Effector memory CD8-positive, alpha-beta T cell (primary cell): ENCODE measurements at regions not wholly inside any gene's neighbourhood (a gene's known extent, or its start where the extent isn't known, plus 50 kb on each side); places are given as distances from the start of the nearest gene placed in this dataset.
"Not testable (repeated sequence)": the region's sequence is repeated elsewhere in the genome, so short reads cannot be mapped to it uniquely, and the experiment has no call there.

ENCODE experiments used
- ATAC-seq: fragments of 150-1000 bp; cut with Tn5 transposase; replicated peaks from 2 replicates; pipeline ENCODE4 v1.10.0; 2021; ENCODE audit warnings: mild to moderate bottlenecking, moderate library complexity
- DNase-seq, 3 experiments: peaks; one replicate each; pipeline ENCODE4 v3.0.0; 2021
- H3K27ac Mint-ChIP-seq, 2 donors: one replicate each; pipeline ENCODE4 v1.8.0; 2022; ENCODE audit warnings: mild to moderate bottlenecking in 2 of 2, mixed read lengths in 2 of 2, moderate library complexity in 2 of 2
- H3K27me3 Mint-ChIP-seq, 2 donors: one replicate each; pipeline ENCODE4 v1.8.0; 2022; ENCODE audit warnings: mixed read lengths in 2 of 2
- H3K36me3 Mint-ChIP-seq: one replicate; pipeline ENCODE4 v1.8.0; 2022; ENCODE audit warnings: mild to moderate bottlenecking, moderate library complexity, mixed read lengths; ENCODE audit not compliant: insufficient read depth
- H3K4me1 Mint-ChIP-seq, 2 donors: one replicate each; pipeline ENCODE4 v1.8.0; 2022; ENCODE audit warnings: low read depth in 2 of 2, mixed read lengths in 2 of 2
- H3K4me3 Mint-ChIP-seq, 2 donors: one replicate each; pipeline ENCODE4 v1.8.0; 2022; ENCODE audit warnings: mild to moderate bottlenecking in 2 of 2, mixed read lengths in 2 of 2, moderate library complexity in 2 of 2
- H3K9me3 Mint-ChIP-seq, 2 donors: one replicate each; pipeline ENCODE4 v1.8.0; 2022; ENCODE audit warnings: mixed read lengths in 2 of 2

- DNase-seq, result no peak
- H3K4me1 Mint-ChIP-seq, result no peaks in the 10 kb centered on the region
These were observed 322.1 kb downstream of the CBLL2 start for GRCh38 chrX:22594766-22595165.

GRCh38 chrX:22603060-22603459 lies 330.3 kb downstream of the CBLL2 start:
- DNase-seq (no peak), ATAC-seq (no peak)
- H3K9me3 Mint-ChIP-seq, result no peaks in the 10 kb centered on the region
- H3K4me3 Mint-ChIP-seq, result no peak overlapping the region
- no peaks in the 10 kb centered on the region for H3K27me3 Mint-ChIP-seq
- H3K36me3 Mint-ChIP-seq, result peaks cover 4% of the 10 kb centered on the region
- H3K27ac Mint-ChIP-seq, result no peak overlapping the region
- no peaks in the 10 kb centered on the region for H3K4me1 Mint-ChIP-seq

More at GRCh38 chrX:22594766-22595165, 322.1 kb downstream of the CBLL2 start:
- no peak overlapping the region for H3K27ac Mint-ChIP-seq
- no peaks in the 10 kb centered on the region for H3K27me3 Mint-ChIP-seq
- H3K4me3 Mint-ChIP-seq, result no peak overlapping the region
- no peak for ATAC-seq
- H3K9me3 Mint-ChIP-seq, result peaks cover 0 to 2% of the 10 kb centered on the region in 2 donors
- no peaks in the 10 kb centered on the region for H3K36me3 Mint-ChIP-seq

GRCh38 chrX:22609452-22609851 lies 336.7 kb downstream of the CBLL2 start:
- not testable (repeated sequence) for H3K9me3 Mint-ChIP-seq

GRCh38 chrX:22616867-22617266 lies 344.2 kb downstream of the CBLL2 start:
- ATAC-seq (no peak), DNase-seq (no peak)
- H3K27ac Mint-ChIP-seq, result no peak overlapping the region
- no peaks in the 10 kb centered on the region for H3K36me3 Mint-ChIP-seq
- H3K9me3 Mint-ChIP-seq, result no peaks in the 10 kb centered on the region
- no peaks in the 10 kb centered on the region for H3K27me3 Mint-ChIP-seq
- H3K4me3 Mint-ChIP-seq, result no peak overlapping the region
- H3K4me1 Mint-ChIP-seq, result no peaks in the 10 kb centered on the region

More at GRCh38 chrX:22609452-22609851, 336.7 kb downstream of the CBLL2 start:
- H3K27me3 Mint-ChIP-seq, H3K4me1 Mint-ChIP-seq, ATAC-seq, H3K36me3 Mint-ChIP-seq, H3K4me3 Mint-ChIP-seq, DNase-seq, H3K27ac Mint-ChIP-seq: not testable (repeated sequence)

- Mint-ChIP-seq H3K4me1 (no peaks in the 10 kb centered on the region), H3K27me3 (no peaks in the 10 kb centered on the region), H3K4me3 (no peak overlapping the region), H3K27ac (no peak overlapping the region), H3K36me3 (no peaks in the 10 kb centered on the region), H3K9me3 (no peaks in the 10 kb centered on the region)
- no peak for ATAC-seq
- no peak for DNase-seq
These were observed 354.9 kb downstream of the CBLL2 start for GRCh38 chrX:22627576-22627975.

- H3K4me3 Mint-ChIP-seq, result no peak overlapping the region
- no peaks in the 10 kb centered on the region for H3K4me1 Mint-ChIP-seq
- no peaks in the 10 kb centered on the region for H3K9me3 Mint-ChIP-seq
- no peaks in the 10 kb centered on the region for H3K27me3 Mint-ChIP-seq
- no peak for DNase-seq
- H3K27ac Mint-ChIP-seq, result no peak overlapping the region
- no peaks in the 10 kb centered on the region for H3K36me3 Mint-ChIP-seq
- ATAC-seq, result no peak
These were observed 355.6 kb downstream of the CBLL2 start for GRCh38 chrX:22628275-22628674.

- no peak overlapping the region for H3K27ac Mint-ChIP-seq
- H3K4me3 Mint-ChIP-seq, result no peak overlapping the region
- H3K9me3 Mint-ChIP-seq, result no peaks in the 10 kb centered on the region
- no peaks in the 10 kb centered on the region for H3K4me1 Mint-ChIP-seq
- H3K36me3 Mint-ChIP-seq, result no peaks in the 10 kb centered on the region
- H3K27me3 Mint-ChIP-seq, result no peaks in the 10 kb centered on the region
- DNase-seq, result no peak
- ATAC-seq, result no peak
These were observed 356.5 kb downstream of the CBLL2 start for GRCh38 chrX:22629105-22629725.

- Mint-ChIP-seq H3K27me3 (no peaks in the 10 kb centered on the region), H3K4me3 (no peak overlapping the region), H3K9me3 (peaks cover 6 to 13% of the 10 kb centered on the region in 2 donors), H3K4me1 (no peaks in the 10 kb centered on the region), H3K27ac (no peak overlapping the region), H3K36me3 (no peaks in the 10 kb centered on the region)
- DNase-seq (no peak), ATAC-seq (no peak)
These were observed 361.4 kb downstream of the CBLL2 start for GRCh38 chrX:22634083-22634482.

- no peak for ATAC-seq
- no peaks in the 10 kb centered on the region for H3K27me3 Mint-ChIP-seq
- no peaks in the 10 kb centered on the region for H3K36me3 Mint-ChIP-seq
- no peak overlapping the region for H3K4me3 Mint-ChIP-seq
- H3K27ac Mint-ChIP-seq, result no peak overlapping the region
- H3K4me1 Mint-ChIP-seq, result no peaks in the 10 kb centered on the region
- peaks cover 6 to 13% of the 10 kb centered on the region in 2 donors for H3K9me3 Mint-ChIP-seq
- no peak for DNase-seq
These were observed 362.0 kb downstream of the CBLL2 start for GRCh38 chrX:22634751-22635150.

- Mint-ChIP-seq H3K27ac (no peak overlapping the region), H3K36me3 (no peaks in the 10 kb centered on the region), H3K27me3 (no peaks in the 10 kb centered on the region), H3K9me3 (no peaks in the 10 kb centered on the region), H3K4me3 (no peak overlapping the region), H3K4me1 (no peaks in the 10 kb centered on the region)
- no peak for DNase-seq
- no peak for ATAC-seq
These were observed 351.5 kb upstream of the DDX53 start for GRCh38 chrX:22648281-22648680.

GRCh38 chrX:22650691-22651090 lies 349.1 kb upstream of the DDX53 start:
- H3K4me1 Mint-ChIP-seq, result no peaks in the 10 kb centered on the region
- no peaks in the 10 kb centered on the region for H3K27me3 Mint-ChIP-seq
- H3K9me3 Mint-ChIP-seq, result peaks cover 0 to 6% of the 10 kb centered on the region in 2 donors
- no peak for ATAC-seq
- H3K27ac Mint-ChIP-seq, result no peak overlapping the region
- DNase-seq, result no peak
- H3K4me3 Mint-ChIP-seq, result no peak overlapping the region
- H3K36me3 Mint-ChIP-seq, result no peaks in the 10 kb centered on the region

GRCh38 chrX:22652596-22652995 lies 347.2 kb upstream of the DDX53 start:
- ATAC-seq (no peak), DNase-seq (no peak)
- no peaks in the 10 kb centered on the region for H3K4me1 Mint-ChIP-seq
- no peak overlapping the region for H3K4me3 Mint-ChIP-seq
- no peaks in the 10 kb centered on the region for H3K27me3 Mint-ChIP-seq
- H3K27ac Mint-ChIP-seq, result no peak overlapping the region
- H3K9me3 Mint-ChIP-seq, result peaks cover 0 to 6% of the 10 kb centered on the region in 2 donors
- H3K36me3 Mint-ChIP-seq, result no peaks in the 10 kb centered on the region

- no peak overlapping the region for H3K27ac Mint-ChIP-seq
- no peaks in the 10 kb centered on the region for H3K9me3 Mint-ChIP-seq
These were observed 339.0 kb upstream of the DDX53 start for GRCh38 chrX:22660756-22661155.

GRCh38 chrX:22662776-22663175 lies 337.0 kb upstream of the DDX53 start:
- ATAC-seq, result no peak
- no peaks in the 10 kb centered on the region for H3K27me3 Mint-ChIP-seq
- H3K4me1 Mint-ChIP-seq, result no peaks in the 10 kb centered on the region
- no peak overlapping the region for H3K4me3 Mint-ChIP-seq
- H3K9me3 Mint-ChIP-seq, result no peaks in the 10 kb centered on the region
- no peak for DNase-seq
- no peaks in the 10 kb centered on the region for H3K36me3 Mint-ChIP-seq
- H3K27ac Mint-ChIP-seq, result no peak overlapping the region

More at GRCh38 chrX:22660756-22661155, 339.0 kb upstream of the DDX53 start:
- H3K36me3 Mint-ChIP-seq, result no peaks in the 10 kb centered on the region
- DNase-seq, result no peak
- H3K4me1 Mint-ChIP-seq, result no peaks in the 10 kb centered on the region
- H3K4me3 Mint-ChIP-seq, result no peak overlapping the region
- no peaks in the 10 kb centered on the region for H3K27me3 Mint-ChIP-seq
- ATAC-seq, result no peak

- no peaks in the 10 kb centered on the region for H3K4me1 Mint-ChIP-seq
- DNase-seq, result no peak
- no peak overlapping the region for H3K27ac Mint-ChIP-seq
- H3K36me3 Mint-ChIP-seq, result no peaks in the 10 kb centered on the region
- no peaks in the 10 kb centered on the region for H3K9me3 Mint-ChIP-seq
- H3K4me3 Mint-ChIP-seq, result no peak overlapping the region
- ATAC-seq, result no peak
- H3K27me3 Mint-ChIP-seq, result no peaks in the 10 kb centered on the region
These were observed 334.9 kb upstream of the DDX53 start for GRCh38 chrX:22664826-22665225.
